ENCODE measurements at regions not wholly inside any gene's neighbourhood (a gene's known extent, or its start where the extent isn't known, plus 50 kb on each side); places are given as distances from the start of the nearest gene placed in this dataset.

DNA sequence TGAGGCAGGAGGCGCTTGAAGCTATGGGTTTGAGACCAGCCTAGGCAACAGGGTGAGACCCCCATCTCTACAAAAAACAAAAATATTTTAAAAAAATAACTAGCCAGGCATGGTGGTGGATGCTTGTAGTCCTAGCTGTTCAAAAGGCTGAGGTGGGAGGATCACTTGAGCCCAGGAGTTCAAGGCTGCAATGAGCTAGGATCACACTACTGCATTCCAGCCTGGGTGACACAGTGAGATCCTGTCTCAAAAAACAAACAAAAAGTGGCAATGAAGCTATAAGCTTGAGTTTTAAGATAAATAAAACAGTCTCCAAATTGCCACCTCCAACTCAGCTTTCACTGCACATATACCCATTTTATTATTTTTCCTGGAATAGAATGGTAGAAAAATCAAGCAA is 281.3 kb downstream of the IPMK start:
- Histone ChIP-seq H3K9me3 (ENCODE audit: control insufficient read depth in 2 of 3, insufficient read depth in 1 of 3, low read length in 3 of 3) (no peaks in the 10 kb centered on the region), H3K27ac (ENCODE audit: low read depth in 2 of 2, low read length in 2 of 2) (no peak overlapping the region), H3K9ac (ENCODE audit: low read length in 3 of 3) (no peak overlapping the region), H3K27me3 (ENCODE audit: control insufficient read depth, insufficient read depth, low read length) (no peaks in the 10 kb centered on the region), H3K36me3 (ENCODE audit: control insufficient read depth in 2 of 3, insufficient read depth in 3 of 3, low read length in 3 of 3) (no peaks in the 10 kb centered on the region), H3K4me1 (ENCODE audit: control insufficient read depth in 2 of 3, insufficient read depth in 2 of 3, low read depth in 1 of 3, low read length in 3 of 3) (no peaks in the 10 kb centered on the region), H3K4me3 (ENCODE audit: low read length in 3 of 3) (no peak overlapping the region)
- FAIRE-seq (no peak), DNase-seq (no peak)
- intact Hi-C loops (cut with DNase I) = no loop called here
- TF ChIP-seq, protein P1, sequence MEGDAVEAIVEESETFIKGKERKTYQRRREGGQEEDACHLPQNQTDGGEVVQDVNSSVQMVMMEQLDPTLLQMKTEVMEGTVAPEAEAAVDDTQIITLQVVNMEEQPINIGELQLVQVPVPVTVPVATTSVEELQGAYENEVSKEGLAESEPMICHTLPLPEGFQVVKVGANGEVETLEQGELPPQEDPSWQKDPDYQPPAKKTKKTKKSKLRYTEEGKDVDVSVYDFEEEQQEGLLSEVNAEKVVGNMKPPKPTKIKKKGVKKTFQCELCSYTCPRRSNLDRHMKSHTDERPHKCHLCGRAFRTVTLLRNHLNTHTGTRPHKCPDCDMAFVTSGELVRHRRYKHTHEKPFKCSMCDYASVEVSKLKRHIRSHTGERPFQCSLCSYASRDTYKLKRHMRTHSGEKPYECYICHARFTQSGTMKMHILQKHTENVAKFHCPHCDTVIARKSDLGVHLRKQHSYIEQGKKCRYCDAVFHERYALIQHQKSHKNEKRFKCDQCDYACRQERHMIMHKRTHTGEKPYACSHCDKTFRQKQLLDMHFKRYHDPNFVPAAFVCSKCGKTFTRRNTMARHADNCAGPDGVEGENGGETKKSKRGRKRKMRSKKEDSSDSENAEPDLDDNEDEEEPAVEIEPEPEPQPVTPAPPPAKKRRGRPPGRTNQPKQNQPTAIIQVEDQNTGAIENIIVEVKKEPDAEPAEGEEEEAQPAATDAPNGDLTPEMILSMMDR (IDR thresholded peaks at IDR 0.05; ENCODE audit: borderline replicate concordance, extremely low read depth, insufficient read depth) = no peak

- no peaks in the 10 kb centered on the region for H3K27me3 ChIP-seq (ENCODE audit: control insufficient read depth, insufficient read depth, low read length)
Observed at GRCh38 chr10:57983281-57983791, 284.4 kb downstream of the IPMK start.

DNA sequence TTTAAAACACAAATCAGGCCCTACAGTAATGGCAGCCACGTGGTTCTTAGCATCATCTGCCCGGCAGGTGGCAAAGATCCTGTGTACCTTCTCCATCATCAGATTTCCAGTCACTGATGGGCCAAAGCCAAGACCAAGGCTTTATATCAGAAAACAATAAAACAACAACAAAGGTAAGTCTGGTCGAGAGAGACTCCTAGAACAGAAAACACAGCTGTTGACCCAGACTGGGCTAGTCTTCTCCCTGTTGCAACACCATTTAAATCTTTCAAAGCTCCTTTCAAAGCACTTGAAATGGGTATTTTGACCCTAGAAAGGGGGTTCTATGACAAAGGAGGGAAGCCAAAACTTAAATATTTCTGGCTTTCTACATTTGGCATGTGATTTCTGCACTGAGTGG is 285.6 kb downstream of the IPMK start:
- H3K27ac ChIP-seq (ENCODE audit: low read depth in 2 of 2, low read length in 2 of 2) = no peak overlapping the region
- intact Hi-C loops (cut with DNase I) = no loop called here
- TF ChIP-seq, protein P1 (IDR thresholded peaks at IDR 0.05; ENCODE audit: borderline replicate concordance, extremely low read depth, insufficient read depth) = no peak
- H3K4me1 ChIP-seq (ENCODE audit: control insufficient read depth in 2 of 3, insufficient read depth in 2 of 3, low read depth in 1 of 3, low read length in 3 of 3) = no peaks in the 10 kb centered on the region
- DNase-seq = no peak
- H3K9ac ChIP-seq (ENCODE audit: low read length in 3 of 3) = no peak overlapping the region
- no peak overlapping the region for H3K4me3 ChIP-seq (ENCODE audit: low read length in 3 of 3)
- no peaks in the 10 kb centered on the region for H3K27me3 ChIP-seq (ENCODE audit: control insufficient read depth, insufficient read depth, low read length)
- no peaks in the 10 kb centered on the region for H3K36me3 ChIP-seq (ENCODE audit: control insufficient read depth in 2 of 3, insufficient read depth in 3 of 3, low read length in 3 of 3)
- no peak for FAIRE-seq
- H3K9me3 ChIP-seq (ENCODE audit: control insufficient read depth in 2 of 3, insufficient read depth in 1 of 3, low read length in 3 of 3) = no peaks in the 10 kb centered on the region

More at GRCh38 chr10:57983281-57983791, 284.4 kb downstream of the IPMK start:
- FAIRE-seq = no peak
- Histone ChIP-seq H3K27ac (ENCODE audit: low read depth in 2 of 2, low read length in 2 of 2) (no peak overlapping the region), H3K4me1 (ENCODE audit: control insufficient read depth in 2 of 3, insufficient read depth in 2 of 3, low read depth in 1 of 3, low read length in 3 of 3) (no peaks in the 10 kb centered on the region), H3K4me3 (ENCODE audit: low read length in 3 of 3) (no peak overlapping the region), H3K36me3 (ENCODE audit: control insufficient read depth in 2 of 3, insufficient read depth in 3 of 3, low read length in 3 of 3) (no peaks in the 10 kb centered on the region), H3K9ac (ENCODE audit: low read length in 3 of 3) (no peak overlapping the region), H3K9me3 (ENCODE audit: control insufficient read depth in 2 of 3, insufficient read depth in 1 of 3, low read length in 3 of 3) (no peaks in the 10 kb centered on the region)
- TF ChIP-seq, protein P1 (IDR thresholded peaks at IDR 0.05; ENCODE audit: borderline replicate concordance, extremely low read depth, insufficient read depth) = no peak
- intact Hi-C loops (cut with DNase I) = no loop called here
- DNase-seq = no peak

GRCh38 chr10:57979956-57980355 is 287.7 kb downstream of the IPMK start:
- no peak overlapping the region for H3K27ac ChIP-seq (ENCODE audit: low read depth in 2 of 2, low read length in 2 of 2)
- no peaks in the 10 kb centered on the region for H3K9me3 ChIP-seq (ENCODE audit: control insufficient read depth in 2 of 3, insufficient read depth in 1 of 3, low read length in 3 of 3)
- FAIRE-seq (no peak), DNase-seq (no peak)
- no peak overlapping the region for H3K9ac ChIP-seq (ENCODE audit: low read length in 3 of 3)
- no peak overlapping the region for H3K4me3 ChIP-seq (ENCODE audit: low read length in 3 of 3)
- intact Hi-C loops (cut with DNase I) = no loop called here
- H3K27me3 ChIP-seq (ENCODE audit: control insufficient read depth, insufficient read depth, low read length) = no peaks in the 10 kb centered on the region
- H3K36me3 ChIP-seq (ENCODE audit: control insufficient read depth in 2 of 3, insufficient read depth in 3 of 3, low read length in 3 of 3) = no peaks in the 10 kb centered on the region
- H3K4me1 ChIP-seq (ENCODE audit: control insufficient read depth in 2 of 3, insufficient read depth in 2 of 3, low read depth in 1 of 3, low read length in 3 of 3) = no peaks in the 10 kb centered on the region
- TF ChIP-seq, protein P1 (IDR thresholded peaks at IDR 0.05; ENCODE audit: borderline replicate concordance, extremely low read depth, insufficient read depth) = no peak

All from kidney (tissue), 13 donors.